GM21515 (cell line): ENCODE measurements at regions not wholly inside any gene's neighbourhood (a gene's known extent, or its start where the extent isn't known, plus 50 kb on each side); places are given as distances from the start of the nearest gene placed in this dataset.

Experiments
- ATAC-seq: cut with Tn5 transposase; IDR thresholded peaks from one replicate; pipeline ENCODE4 v1.9.1; 2021; ENCODE audit not compliant: unreplicated experiment

DNA sequence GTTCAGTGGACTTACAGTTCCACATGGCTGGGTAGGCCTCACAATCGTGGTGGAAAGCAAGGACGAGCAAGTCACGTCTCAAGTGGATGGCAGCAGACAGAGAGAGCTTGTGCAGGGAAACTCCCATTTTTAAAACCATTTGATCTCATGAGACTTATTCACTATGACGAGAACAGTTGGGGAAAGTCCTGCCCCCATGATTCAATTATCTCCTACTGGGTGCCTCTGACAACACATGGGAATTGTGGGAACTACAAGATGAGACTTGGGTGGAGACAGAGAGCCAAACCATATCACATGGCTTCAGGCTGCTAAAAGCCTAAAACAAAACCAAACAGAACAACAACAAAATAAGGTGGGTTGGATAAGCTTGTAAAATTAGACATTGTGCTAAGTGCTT, 194.4 kb upstream of the CPEB2 start:
- ATAC-seq, result no peak

GRCh38 chr4:14809203-14809602, 193.1 kb upstream of the CPEB2 start:
- ATAC-seq, result no peak

DNA sequence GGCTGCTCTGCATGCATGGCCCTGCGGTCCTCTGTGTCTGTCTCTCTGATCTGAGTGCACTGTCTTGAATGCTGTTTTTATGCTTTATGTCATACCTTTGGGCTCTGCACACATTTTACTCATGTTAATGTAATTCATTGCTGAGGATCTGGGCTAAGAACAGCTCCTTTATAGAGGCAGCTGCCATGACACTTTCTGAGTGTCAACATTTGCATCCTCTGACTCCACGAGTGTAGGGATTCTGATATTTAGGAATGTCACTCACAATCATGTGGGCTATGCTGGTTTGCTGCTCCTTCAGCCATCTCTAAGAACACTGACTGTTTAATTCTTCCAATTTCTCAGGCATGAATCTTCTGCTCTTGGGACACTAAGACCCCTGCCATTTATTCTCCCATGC, 192.2 kb upstream of the CPEB2 start:
- ATAC-seq, result no peak

DNA sequence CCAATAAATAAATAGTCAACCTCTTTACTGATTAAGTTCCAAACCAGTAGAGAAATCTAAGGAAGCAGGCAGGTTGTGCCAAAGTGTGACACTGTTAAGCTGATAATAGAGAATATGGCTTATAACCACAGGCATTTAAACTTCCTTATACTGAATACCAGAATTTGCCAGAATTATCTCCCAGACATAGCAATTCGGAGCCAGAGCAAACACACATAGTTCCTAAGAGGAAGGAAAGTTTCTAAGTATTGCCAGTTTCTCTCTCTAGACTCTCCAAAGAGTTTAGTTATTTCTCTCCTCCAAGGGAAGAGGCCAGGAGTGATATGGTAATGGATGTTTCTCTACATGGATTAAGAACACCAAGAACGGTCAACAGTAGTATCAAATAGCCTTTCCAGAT, 191.7 kb upstream of the CPEB2 start:
- ATAC-seq, result no peak

DNA sequence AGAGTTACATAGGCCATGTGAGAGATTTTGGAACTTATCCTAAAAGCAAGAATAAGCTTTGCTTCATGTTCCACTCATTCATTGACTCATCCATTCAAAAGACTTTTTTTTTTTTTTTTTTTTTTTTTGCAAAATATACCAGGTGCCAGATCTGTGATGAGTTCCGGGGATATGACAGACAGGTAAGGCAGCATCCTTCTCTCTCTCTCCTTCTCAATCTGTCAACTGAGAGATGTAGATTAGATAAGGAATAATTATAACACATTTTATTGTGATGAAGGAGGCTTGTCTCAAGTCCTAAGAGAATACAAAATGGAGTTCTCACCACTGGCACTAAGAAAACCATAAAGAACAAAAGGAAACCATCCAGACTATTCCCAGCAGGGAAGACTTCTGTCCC, 190.2 kb upstream of the CPEB2 start:
- ATAC-seq, result no peak

- ATAC-seq, result no peak
Observed at GRCh38 chr4:14816623-14817261, 185.5 kb upstream of the CPEB2 start.

DNA sequence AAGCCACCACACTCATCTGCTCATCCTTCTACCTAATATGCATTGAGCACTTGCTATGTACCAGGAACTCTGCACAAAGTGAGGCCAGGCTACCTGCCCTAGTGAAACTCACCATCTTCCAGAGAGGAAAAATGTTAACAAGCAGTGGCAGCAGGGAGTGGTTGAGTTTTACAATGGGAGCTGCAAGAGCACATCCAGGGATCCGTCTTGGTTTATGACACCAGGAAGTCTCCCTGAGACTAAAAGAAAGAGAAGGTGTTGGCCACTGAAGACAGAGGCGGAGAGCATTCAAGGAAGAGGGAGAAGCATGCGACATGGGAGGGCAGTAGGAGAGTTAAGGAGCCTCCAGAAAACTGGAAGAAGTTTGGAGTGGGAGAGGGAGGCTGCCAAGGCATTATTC, 178.1 kb upstream of the CPEB2 start:
- no peak for ATAC-seq

DNA sequence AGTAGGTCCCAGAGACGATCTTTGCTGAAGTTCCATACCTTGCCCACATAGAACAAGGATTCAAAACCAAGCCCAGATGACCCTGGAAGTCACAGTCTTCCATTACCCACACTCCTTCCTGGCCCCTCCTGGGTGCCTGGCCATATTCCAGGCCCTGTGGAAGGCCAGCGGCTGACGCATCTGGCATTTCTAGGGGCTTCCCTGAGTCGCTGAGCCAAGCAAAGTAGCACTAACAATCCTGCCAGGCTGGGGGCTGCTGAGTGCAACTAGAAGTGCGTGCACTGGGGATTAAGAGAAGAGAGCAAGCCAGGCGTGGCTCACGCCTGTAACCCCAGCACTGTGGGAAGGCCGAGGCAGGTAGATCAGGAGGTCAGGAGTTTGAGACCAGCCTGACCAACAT, 175.2 kb upstream of the CPEB2 start:
- no peak for ATAC-seq

GRCh38 chr4:14829795-14830194, 172.5 kb upstream of the CPEB2 start:
- ATAC-seq, result no peak

GRCh38 chr4:14831416-14831815, 170.9 kb upstream of the CPEB2 start:
- no peak for ATAC-seq

- no peak for ATAC-seq
Observed at GRCh38 chr4:14833053-14833452, 169.2 kb upstream of the CPEB2 start.

GRCh38 chr4:14834382-14834781, 167.9 kb upstream of the CPEB2 start:
- ATAC-seq, result no peak

DNA sequence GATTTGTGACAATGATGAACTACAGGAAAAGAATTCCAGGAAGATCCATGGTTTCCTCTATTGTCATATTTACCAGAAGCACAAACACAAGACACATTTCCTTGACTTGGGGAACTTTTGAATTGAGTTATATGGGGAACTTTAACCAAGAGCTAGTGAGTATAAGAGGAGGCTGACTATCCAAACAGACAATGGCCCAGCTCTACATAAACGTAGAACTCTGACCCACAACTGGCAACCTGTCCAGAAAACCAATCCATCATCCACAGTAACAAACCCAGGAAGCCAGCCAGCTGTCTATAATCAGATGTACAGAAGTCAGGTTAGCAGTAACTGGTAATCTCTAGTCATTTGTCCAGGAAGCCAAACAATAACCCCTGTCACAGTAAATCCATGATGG, 167.0 kb upstream of the CPEB2 start:
- ATAC-seq, result no peak

DNA sequence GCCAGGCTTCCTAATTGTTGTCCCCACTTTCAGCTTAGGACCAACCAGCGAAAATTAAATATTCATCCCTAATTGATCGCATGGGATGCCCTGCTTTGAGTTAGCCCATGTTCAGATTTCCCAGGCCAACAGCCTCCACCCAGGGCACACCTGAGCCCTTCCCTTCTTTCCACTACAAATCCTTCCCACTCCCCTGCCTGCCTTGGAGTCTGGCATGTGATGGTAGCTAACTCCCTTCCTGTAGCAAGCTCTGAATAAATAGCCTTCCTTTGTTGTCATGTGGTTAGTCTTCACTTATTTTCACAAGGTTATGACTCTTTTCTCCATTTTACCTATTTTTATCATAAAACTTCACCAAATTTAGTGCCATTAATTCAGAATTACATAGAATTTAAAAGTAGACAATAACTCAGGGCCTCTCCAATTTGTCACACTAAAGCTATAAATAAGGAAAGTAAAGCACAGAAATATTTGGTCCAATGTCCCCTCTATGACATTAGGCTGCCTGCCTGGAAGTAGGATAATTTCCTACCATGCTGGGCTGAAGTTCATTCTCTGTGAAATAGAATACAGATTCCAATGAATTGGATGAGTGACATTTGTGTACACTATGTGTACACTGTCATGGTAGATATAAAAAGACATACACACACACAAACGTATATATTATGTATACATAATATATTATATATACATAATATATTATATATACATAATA, 166.4 kb upstream of the CPEB2 start:
- no peak for ATAC-seq

DNA sequence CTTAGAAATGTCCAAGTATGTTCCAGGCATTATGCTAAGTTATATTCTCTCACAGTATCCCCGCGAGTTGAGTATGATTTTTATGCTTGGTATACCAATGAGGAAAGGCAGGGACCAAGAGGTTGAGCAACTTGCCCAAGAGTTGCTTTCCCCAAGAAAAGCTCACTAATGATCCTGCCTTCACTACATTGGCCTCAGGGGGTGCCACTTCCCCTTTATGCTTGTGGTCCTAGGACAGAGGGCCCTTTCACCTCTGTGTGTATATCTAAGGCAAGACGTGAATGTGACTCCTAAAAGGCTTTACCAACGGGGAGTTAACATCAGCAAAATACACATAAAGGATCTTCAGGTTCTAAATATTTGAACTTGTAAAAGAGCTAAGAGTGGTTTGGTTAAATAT, 164.4 kb upstream of the CPEB2 start:
- ATAC-seq, result no peak

DNA sequence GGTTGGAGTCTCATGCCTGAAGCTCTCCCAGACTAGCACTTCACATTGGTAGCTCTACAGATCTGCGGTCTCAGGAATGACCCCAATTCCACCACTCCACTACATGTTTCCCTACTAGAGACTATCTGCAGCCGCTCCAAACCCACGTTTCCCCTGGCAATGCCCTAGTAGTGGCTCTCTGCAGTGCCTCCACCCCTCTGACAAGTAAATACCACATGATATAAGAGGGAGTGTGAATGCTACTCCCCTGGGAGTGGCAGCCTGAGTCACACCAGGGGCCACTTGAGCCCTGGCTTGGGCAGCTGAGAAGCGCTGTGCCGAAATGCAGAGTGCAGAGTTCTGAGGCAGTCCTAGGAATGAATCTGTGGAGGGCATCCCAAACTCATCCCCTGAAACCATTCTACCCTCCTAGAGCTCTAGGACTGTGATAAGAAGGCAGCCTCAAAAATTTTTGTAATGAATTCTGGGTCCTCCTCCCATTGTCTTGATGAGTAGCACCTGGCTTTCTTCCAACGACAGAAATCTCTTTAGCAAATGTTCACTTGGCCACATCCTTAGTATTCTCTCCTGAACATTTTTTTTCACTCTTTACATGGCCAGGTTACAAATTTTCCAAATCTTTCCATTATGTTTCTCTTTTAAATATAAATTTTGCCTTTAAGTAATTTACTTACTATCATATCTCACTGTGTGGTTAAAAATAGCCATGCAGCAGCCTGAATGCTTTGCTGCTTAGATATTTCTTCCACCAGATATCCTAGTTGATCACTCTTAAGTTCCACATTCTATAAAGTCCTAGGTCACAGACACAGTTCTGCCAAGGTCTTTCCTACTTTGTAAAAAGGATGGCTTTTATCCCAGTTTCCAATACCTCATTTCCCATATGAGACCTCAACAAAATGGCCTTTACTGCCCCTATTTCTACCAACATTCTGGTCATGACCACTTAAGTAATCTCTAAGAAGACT, 160.2 kb upstream of the CPEB2 start:
- no peak for ATAC-seq

GRCh38 chr4:14842964-14843630, 159.2 kb upstream of the CPEB2 start:
- ATAC-seq, result no peak

GRCh38 chr4:14844061-14844460, 158.2 kb upstream of the CPEB2 start:
- ATAC-seq, result no peak

DNA sequence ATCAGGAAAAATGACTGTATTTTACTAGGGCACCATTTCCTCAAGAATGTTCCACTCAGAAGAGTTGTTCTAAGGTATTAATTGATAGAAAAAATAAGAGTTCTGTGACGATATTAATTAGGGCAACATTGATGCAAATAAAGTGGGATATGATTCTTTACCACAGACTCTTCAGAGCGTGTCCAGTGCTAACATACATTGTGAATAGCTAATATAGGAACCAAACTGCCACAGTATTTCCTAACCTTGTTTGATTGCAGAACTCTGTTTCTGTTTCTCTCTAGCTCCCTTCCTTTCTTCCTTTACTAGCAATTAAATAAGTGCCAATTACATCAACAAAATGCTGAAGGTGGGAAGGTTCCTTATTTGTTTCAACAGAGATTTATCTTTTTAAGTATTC, 154.1 kb upstream of the CPEB2 start:
- no peak for ATAC-seq

- ATAC-seq, result no peak
Observed at GRCh38 chr4:14850455-14851097, 151.7 kb upstream of the CPEB2 start.
